Uterus (tissue), 2 donors: ENCODE measurements at regions not wholly inside any gene's neighbourhood (a gene's known extent, or its start where the extent isn't known, plus 50 kb on each side); places are given as distances from the start of the nearest gene placed in this dataset.

Source experiments
- POLR2A ChIP-seq, 2 donors: fragments of 450-650 bp; IDR thresholded peaks; one replicate each; pipeline ENCODE4 v1.6.1; 2016; ENCODE audit warnings: antibody characterized with exemption in 2 of 2, mild to moderate bottlenecking in 1 of 2, moderate library complexity in 1 of 2
- TF ChIP-seq, protein P1 (sequence below), 4 experiments: fragments of 200-600 bp in 2 of 4; fragments of 450-650 bp in 2 of 4; sonication (generic) in 2 of 4; IDR thresholded peaks; one replicate each; pipeline ENCODE4 v1.5.1; 2016 to 2019; ENCODE audit warnings: antibody characterized with exemption in 4 of 4, mild to moderate bottlenecking in 2 of 4, moderate library complexity in 1 of 4

- TF ChIP-seq, protein P1, sequence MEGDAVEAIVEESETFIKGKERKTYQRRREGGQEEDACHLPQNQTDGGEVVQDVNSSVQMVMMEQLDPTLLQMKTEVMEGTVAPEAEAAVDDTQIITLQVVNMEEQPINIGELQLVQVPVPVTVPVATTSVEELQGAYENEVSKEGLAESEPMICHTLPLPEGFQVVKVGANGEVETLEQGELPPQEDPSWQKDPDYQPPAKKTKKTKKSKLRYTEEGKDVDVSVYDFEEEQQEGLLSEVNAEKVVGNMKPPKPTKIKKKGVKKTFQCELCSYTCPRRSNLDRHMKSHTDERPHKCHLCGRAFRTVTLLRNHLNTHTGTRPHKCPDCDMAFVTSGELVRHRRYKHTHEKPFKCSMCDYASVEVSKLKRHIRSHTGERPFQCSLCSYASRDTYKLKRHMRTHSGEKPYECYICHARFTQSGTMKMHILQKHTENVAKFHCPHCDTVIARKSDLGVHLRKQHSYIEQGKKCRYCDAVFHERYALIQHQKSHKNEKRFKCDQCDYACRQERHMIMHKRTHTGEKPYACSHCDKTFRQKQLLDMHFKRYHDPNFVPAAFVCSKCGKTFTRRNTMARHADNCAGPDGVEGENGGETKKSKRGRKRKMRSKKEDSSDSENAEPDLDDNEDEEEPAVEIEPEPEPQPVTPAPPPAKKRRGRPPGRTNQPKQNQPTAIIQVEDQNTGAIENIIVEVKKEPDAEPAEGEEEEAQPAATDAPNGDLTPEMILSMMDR (IDR thresholded peaks at IDR 0.05) = no peak
- TF ChIP-seq POLR2A (IDR thresholded peaks at IDR 0.05) = no peak
Observed at GRCh38 chr5:62778316-62779009, 199.8 kb downstream of the LRRC70 start.
